Fibroblast of mammary gland (primary cell): ENCODE measurements at regions not wholly inside any gene's neighbourhood (a gene's known extent, or its start where the extent isn't known, plus 50 kb on each side); places are given as distances from the start of the nearest gene placed in this dataset.

ENCODE experiments used
- DNase-seq: peaks from one replicate; pipeline ENCODE4 v3.0.0-alpha.2; 2010; ENCODE audit warnings: low read depth
- H3K4me3 ChIP-seq: 2 replicates; pipeline ENCODE4 v1.5.1; 2011; ENCODE audit warnings: low read depth, mild to moderate bottlenecking, low read length, moderate library complexity; ENCODE audit not compliant: control insufficient read depth
- CTCF ChIP-seq: conservative IDR thresholded peaks from 2 replicates; pipeline ENCODE4 v1.5.1; 2011; ENCODE audit warnings: low read depth, low read length, inconsistent platforms; ENCODE audit not compliant: control insufficient read depth, insufficient read depth

GRCh38 chr9:107815782-107816560 is 326.4 kb upstream of the KLF4 start:
- no peak for DNase-seq

GRCh38 chr9:107813287-107813686 is 323.7 kb upstream of the KLF4 start:
- no peak overlapping the region for H3K4me3 ChIP-seq
- DNase-seq = no peak
- TF ChIP-seq CTCF = no peak

More at GRCh38 chr9:107815782-107816560, 326.4 kb upstream of the KLF4 start:
- H3K4me3 ChIP-seq = no peak overlapping the region
- TF ChIP-seq CTCF = no peak

- no peak for TF ChIP-seq CTCF
- no peak overlapping the region for H3K4me3 ChIP-seq
- peak; percentile 89 for DNase-seq
Observed at GRCh38 chr9:107810461-107810961, 320.9 kb upstream of the KLF4 start.

- no peak for TF ChIP-seq CTCF
- no peak overlapping the region for H3K4me3 ChIP-seq
- no peak for DNase-seq
Observed at GRCh38 chr9:107809871-107810460, 320.4 kb upstream of the KLF4 start.

GRCh38 chr9:107807183-107807582 is 317.6 kb upstream of the KLF4 start:
- DNase-seq = peak; percentile 93
- no peak overlapping the region for H3K4me3 ChIP-seq
- no peak for TF ChIP-seq CTCF

GRCh38 chr9:107805201-107805600 is 315.6 kb upstream of the KLF4 start:
- TF ChIP-seq CTCF = no peak
- DNase-seq = no peak
- no peak overlapping the region for H3K4me3 ChIP-seq
